Brain microvascular endothelial cell (primary cell): ENCODE measurements at regions not wholly inside any gene's neighbourhood (a gene's known extent, or its start where the extent isn't known, plus 50 kb on each side); places are given as distances from the start of the nearest gene placed in this dataset.

Experiments
- DNase-seq: peaks from one replicate; pipeline ENCODE4 v3.0.0-alpha.2; 2020
- H3K27ac ChIP-seq: fragments of 250-450 bp; sonication (Bioruptor Pico); 2 replicates; pipeline ENCODE4 v1.5.1; 2020; ENCODE audit warnings: mild to moderate bottlenecking, moderate library complexity
- H3K27me3 ChIP-seq: fragments of 250-450 bp; sonication (Bioruptor Pico); replicated peaks from 2 replicates; pipeline ENCODE4 v1.5.1; 2020; ENCODE audit warnings: mild to moderate bottlenecking
- H3K36me3 ChIP-seq: fragments of 250-450 bp; sonication (Bioruptor Pico); replicated peaks from 2 replicates; pipeline ENCODE4 v1.5.1; 2020; ENCODE audit warnings: mild to moderate bottlenecking
- H3K4me3 ChIP-seq: 2 replicates; pipeline ENCODE4 v1.5.1; 2011; ENCODE audit warnings: low read depth, mild to moderate bottlenecking, control low read depth, low read length, moderate library complexity
- CTCF ChIP-seq: IDR thresholded peaks from 2 replicates; pipeline ENCODE4 v1.5.1; 2011; ENCODE audit warnings: low read depth, mild to moderate bottlenecking, moderate library complexity, low read length, control low read depth, inconsistent platforms; ENCODE audit errors: missing control alignments
- in situ Hi-C: cut with HindIII; loops from 2 replicates; pipeline ENCODE4 v1.10.0; 2017; ENCODE audit warnings: low sequenced_read_pairs, low pct_ligation_motif_present

- in situ Hi-C loops, result no loop called here
- TF ChIP-seq CTCF, result no peak
- Histone ChIP-seq H3K27me3 (no peaks in the 10 kb centered on the region), H3K36me3 (no peaks in the 10 kb centered on the region), H3K27ac (no peak overlapping the region), H3K4me3 (no peak overlapping the region)
- no peak for DNase-seq
Observed at GRCh38 chr14:82595466-82595865, 1061.8 kb upstream of the SEL1L start.

GRCh38 chr14:82602794-82603193 is 1069.1 kb upstream of the SEL1L start:
- H3K27me3 ChIP-seq, result no peaks in the 10 kb centered on the region
- no peak for TF ChIP-seq CTCF
- in situ Hi-C loops, result no loop called here
- DNase-seq, result no peak
- H3K4me3 ChIP-seq, result no peak overlapping the region
- no peak overlapping the region for H3K27ac ChIP-seq
- H3K36me3 ChIP-seq, result no peaks in the 10 kb centered on the region

GRCh38 chr14:82604819-82605218 is 1071.2 kb upstream of the SEL1L start:
- Histone ChIP-seq H3K27ac (no peak overlapping the region), H3K27me3 (no peaks in the 10 kb centered on the region), H3K36me3 (no peaks in the 10 kb centered on the region), H3K4me3 (no peak overlapping the region)
- TF ChIP-seq CTCF, result no peak
- in situ Hi-C loops, result no loop called here
- DNase-seq, result no peak

GRCh38 chr14:82621881-82622450 is 1088.3 kb upstream of the SEL1L start:
- Histone ChIP-seq H3K4me3 (no peak overlapping the region), H3K27ac (no peak overlapping the region)
- no peak for TF ChIP-seq CTCF

GRCh38 chr14:82626156-82627066 is 1092.8 kb upstream of the SEL1L start:
- no peak overlapping the region for H3K27ac ChIP-seq
- no peak overlapping the region for H3K4me3 ChIP-seq
- in situ Hi-C loops, result no loop called here
- no peak for TF ChIP-seq CTCF
- no peak for DNase-seq
- no peaks in the 10 kb centered on the region for H3K27me3 ChIP-seq
- H3K36me3 ChIP-seq, result no peaks in the 10 kb centered on the region

More at GRCh38 chr14:82621881-82622450, 1088.3 kb upstream of the SEL1L start:
- DNase-seq, result no peak
- in situ Hi-C loops, result no loop called here
- no peaks in the 10 kb centered on the region for H3K36me3 ChIP-seq
- H3K27me3 ChIP-seq, result no peaks in the 10 kb centered on the region
